K562 (cell line): ENCODE measurements at regions not wholly inside any gene's neighbourhood (a gene's known extent, or its start where the extent isn't known, plus 50 kb on each side); places are given as distances from the start of the nearest gene placed in this dataset.

Experiments
- ATAC-seq: fragments of 200-7000 bp; cut with Tn5 transposase; 3 replicates; pipeline ENCODE4 v1.9.1; 2020; ENCODE audit warnings: moderate library complexity
- BruUV-seq: library from RNA; stranded (reverse); fragments of 400-500 nt; replicated peaks from 2 replicates; lab custom pipeline; 2021; lab: Mats Ljungman, UMichigan
- CTCF ChIA-PET: fragments of 300-600 bp; formaldehyde crosslinking; extraction: SDS; loops from one replicate; lab custom pipeline; 2021; ENCODE audit warnings: low intra/inter-chr PET ratio; lab: Yijun Ruan, JAX
- POLR2A ChIA-PET: fragments of 300-600, 350-650 bp; sonication (Branson Sonifier 250); formaldehyde crosslinking; extraction: SDS; loops from one replicate; lab custom pipeline; 2021; ENCODE audit warnings: antibody characterized with exemption, inconsistent platforms; lab: Yijun Ruan, JAX
- DNase-seq, 4 experiments: peaks; one replicate each; pipeline versions ENCODE4 v3.0.0 to v3.0.0-alpha.2; 2011 to 2018; ENCODE audit warnings: low spot score in 3 of 4, mixed read lengths in 3 of 4; ENCODE audit errors: extremely low read depth in 1 of 4
- FAIRE-seq: peaks from 2 replicates; lab custom pipeline; 2011; peaks lifted over from hg19 to GRCh38; lab: Jason Lieb, UNC
- H2AFZ ChIP-seq: 2 replicates; pipeline ENCODE4 v1.6.0; 2011; ENCODE audit warnings: low read depth, low read length, control low read depth, inconsistent platforms
- H3K27ac ChIP-seq: fragments of 200-600 bp; 3 replicates; pipeline ENCODE4 v1.8.0; 2011; ENCODE audit warnings: low read depth, mild to moderate bottlenecking, control low read depth, inconsistent platforms, low read length, moderate library complexity, mixed read lengths; ENCODE audit errors: extremely low read depth
- H3K27me3 ChIP-seq, 2 experiments: fragments of 300-600 bp in 1 of 2; 2 replicates in 1 of 2; 3 replicates in 1 of 2; pipeline versions ENCODE4 v1.6.0 to v1.8.0; 2011; ENCODE audit warnings: inconsistent platforms in 2 of 2, low read length in 2 of 2, mild to moderate bottlenecking in 1 of 2, mixed read lengths in 1 of 2, moderate library complexity in 1 of 2; ENCODE audit not compliant: control insufficient read depth in 2 of 2, insufficient read depth in 2 of 2
- H3K36me3 ChIP-seq: fragments of 300-600 bp; 3 replicates; pipeline ENCODE4 v1.8.0; 2011; ENCODE audit warnings: mild to moderate bottlenecking, low read length, inconsistent platforms; ENCODE audit not compliant: control insufficient read depth, insufficient read depth
- H3K4me1 ChIP-seq, 2 experiments: fragments of 200-600 bp in 1 of 2; replicated peaks in 1 of 2; 2 replicates in 1 of 2; 3 replicates in 1 of 2; pipeline versions ENCODE4 v1.5.1 to v1.8.0; 2011; ENCODE audit warnings: inconsistent platforms in 2 of 2, low read length in 2 of 2, mild to moderate bottlenecking in 1 of 2, mixed read lengths in 1 of 2, moderate library complexity in 1 of 2; ENCODE audit not compliant: control insufficient read depth in 2 of 2, insufficient read depth in 2 of 2
- H3K4me2 ChIP-seq: 2 replicates; pipeline ENCODE4 v1.6.1; 2011; ENCODE audit warnings: low read length, control low read depth, inconsistent platforms, mixed read lengths; ENCODE audit not compliant: insufficient read depth
- H3K4me3 ChIP-seq: fragments of 200-600 bp; sonication (generic), shearing (Covaris generic); 2 replicates; pipeline ENCODE4 v1.5.1; 2016; ENCODE audit warnings: control low read depth, inconsistent platforms
- H3K79me2 ChIP-seq: fragments of 200-600 bp; 3 replicates; pipeline ENCODE4 v1.8.0; 2011; ENCODE audit warnings: low read length, inconsistent platforms; ENCODE audit not compliant: control insufficient read depth, insufficient read depth
- H3K9ac ChIP-seq, 2 experiments: 2 replicates each; pipeline versions ENCODE4 v1.6.0 to v1.6.1; 2011; ENCODE audit warnings: low read depth in 2 of 2, low read length in 2 of 2, control low read depth in 1 of 2, inconsistent platforms in 1 of 2, mild to moderate bottlenecking in 1 of 2, mixed read lengths in 1 of 2; ENCODE audit not compliant: insufficient read depth in 1 of 2
- H3K9me1 ChIP-seq: one replicate; pipeline ENCODE4 v1.6.0; 2011; ENCODE audit warnings: inconsistent platforms, mild to moderate bottlenecking, low read length, moderate library complexity; ENCODE audit not compliant: control insufficient read depth, insufficient read depth
- H3K9me3 ChIP-seq: replicated peaks from 2 replicates; pipeline ENCODE4 v1.5.1; 2011; ENCODE audit warnings: low read depth, low read length, inconsistent platforms; ENCODE audit not compliant: control insufficient read depth, insufficient read depth
- H4K20me1 ChIP-seq: replicated peaks from 2 replicates; pipeline ENCODE4 v1.6.1; 2011; ENCODE audit warnings: low read length, inconsistent platforms, mixed read lengths; ENCODE audit not compliant: control insufficient read depth, insufficient read depth
- CEBPB ChIP-seq: fragments of 450-650 bp; IDR thresholded peaks from 2 replicates; pipeline ENCODE4 v1.6.1; 2016; ENCODE audit warnings: missing genetic modification characterization, missing compliant biosample characterization
- FUS ChIP-seq: fragments of 200-400 bp; formaldehyde crosslinking; optimal IDR thresholded peaks from 2 replicates; pipeline ENCODE3; 2017; ENCODE audit warnings: low read depth, low read length
- HMGN3 ChIP-seq: IDR thresholded peaks from 2 replicates; pipeline ENCODE4 v1.6.1; 2011; ENCODE audit warnings: borderline replicate concordance, low read depth, mild to moderate bottlenecking, mixed read lengths, low read length; ENCODE audit not compliant: insufficient read length; ENCODE audit errors: extremely low read depth
- LEF1 ChIP-seq: fragments of 450-650 bp; IDR thresholded peaks from 2 replicates; pipeline ENCODE4 v1.6.1; 2016; ENCODE audit warnings: mild to moderate bottlenecking
- MBD2 ChIP-seq: sonication (generic); IDR thresholded peaks from 2 replicates; pipeline ENCODE4 v1.6.1; 2016; ENCODE audit warnings: low read depth, borderline replicate concordance
- MYNN ChIP-seq, 2 experiments: sonication (generic); formaldehyde crosslinking in 1 of 2; IDR thresholded peaks; 2 replicates each; pipeline versions ENCODE4 v1.5.0 to v1.6.1; 2016 to 2020; ENCODE audit warnings: antibody characterized with exemption in 1 of 2, missing genetic modification reagents in 1 of 2
- NRF1 ChIP-seq, 2 experiments: fragments of 450-650 bp; IDR thresholded peaks in 1 of 2; conservative IDR thresholded peaks in 1 of 2; 2 replicates each; pipeline ENCODE4 v1.6.1; 2014; ENCODE audit warnings: mild to moderate bottlenecking in 2 of 2
- TCF7L2 ChIP-seq: fragments of 150-350 bp; IDR thresholded peaks from 2 replicates; pipeline ENCODE4 v1.6.1; 2016; ENCODE audit warnings: low read depth, mild to moderate bottlenecking, low read length, moderate library complexity
- YBX1 ChIP-seq: fragments of 450-650 bp; IDR thresholded peaks from 2 replicates; pipeline ENCODE4 v1.7.1; 2016; ENCODE audit warnings: mild to moderate bottlenecking
- ZNF165 ChIP-seq: fragments of 250-450 bp; sonication (Bioruptor Pico); IDR thresholded peaks from 2 replicates; pipeline ENCODE4 v1.4.0; 2020; ENCODE audit warnings: borderline replicate concordance
- ZNF212 ChIP-seq: fragments of 450-650 bp; formaldehyde crosslinking; IDR thresholded peaks from 2 replicates; pipeline ENCODE4 v1.4.0; 2020; ENCODE audit warnings: mild to moderate bottlenecking
- ZNF57 ChIP-seq: fragments of 450-650 bp; formaldehyde crosslinking; IDR thresholded peaks from 2 replicates; pipeline ENCODE4 v1.4.0; 2020; ENCODE audit warnings: mild to moderate bottlenecking, moderate library complexity
- ZNF589 ChIP-seq: fragments of 200-800 bp; sonication (Bioruptor generic); IDR thresholded peaks from 2 replicates; pipeline ENCODE4 v1.6.1; 2016; ENCODE audit warnings: low read depth, missing genetic modification characterization, missing compliant biosample characterization
- WGBS: fragments of 100-300 bp; shearing (Covaris generic); methylation state at CpG from one replicate; pipeline ENCODE4 v1.1.6; 2016; ENCODE audit warnings: low coverage, mixed read lengths; ENCODE audit not compliant: insufficient coverage; ENCODE audit errors: missing lambda C conversion rate; 5-methylcytosine and 5-hydroxymethylcytosine counted together
- in situ Hi-C: fragments of 300-500 bp; cut with MboI; formaldehyde crosslinking; loops from 4 replicates; pipeline ENCODE4 v1.15.0; 2018; ENCODE audit warnings: inconsistent platforms, mixed read lengths
- intact Hi-C: fragments of 100-400 bp; cut with micrococcal nuclease; formaldehyde crosslinking; loops from 2 replicates; pipeline ENCODE4 v1.14.2; 2022
- TF ChIP-seq, protein P1 (sequence below): fragments of 200-400 bp; formaldehyde crosslinking; IDR thresholded peaks from 2 replicates; pipeline ENCODE4 v1.6.1; 2017; ENCODE audit warnings: mild to moderate bottlenecking, low read depth, low read length, moderate library complexity
- TF ChIP-seq, protein P2 (sequence below): fragments of 450-650 bp; IDR thresholded peaks from 2 replicates; pipeline ENCODE4 v1.6.1; 2016; ENCODE audit warnings: borderline replicate concordance

DNA sequence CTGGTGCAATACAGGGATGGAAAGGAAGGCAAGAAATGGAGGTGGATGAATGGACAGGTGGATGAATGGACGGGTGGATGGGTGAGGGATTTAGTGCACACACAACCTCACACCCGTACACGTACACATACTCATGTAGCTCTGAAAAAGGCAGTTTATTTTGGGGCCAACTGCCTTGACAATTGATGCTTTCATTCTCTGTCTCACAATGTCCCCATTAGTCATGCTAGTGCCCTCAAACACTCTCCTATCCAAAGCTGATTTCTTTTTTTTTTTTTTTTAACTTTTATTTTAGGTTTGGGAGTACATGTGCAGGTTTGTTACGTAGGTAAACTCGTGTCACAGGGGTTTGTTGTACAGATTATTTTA is 495.0 kb downstream of the DMAC1 start:
- Histone ChIP-seq H3K27ac (no peak overlapping the region), H3K36me3 (no peaks in the 10 kb centered on the region), H3K9ac (no peak overlapping the region), H3K4me2 (no peak overlapping the region), H3K9me1 (no peaks in the 10 kb centered on the region), H3K4me3 (no peak overlapping the region), H3K79me2 (no peaks in the 10 kb centered on the region), H3K27me3 (no peaks in the 10 kb centered on the region), H3K9me3 (no peaks in the 10 kb centered on the region), H3K4me1 (no peaks in the 10 kb centered on the region), H2AFZ (no peak overlapping the region), H4K20me1 (no peaks in the 10 kb centered on the region)
- ChIA-PET POLR2A (no interaction called here), CTCF (no interaction called here)
- intact Hi-C loops (no loop called here), in situ Hi-C loops (no loop called here)
- DNase-seq (no peak), ATAC-seq (no peak), FAIRE-seq (no peak)
- 0% methylated on average over 4 of the region's 5 CpGs for WGBS
- no peak for TF ChIP-seq HMGN3
- TF ChIP-seq, protein P1, sequence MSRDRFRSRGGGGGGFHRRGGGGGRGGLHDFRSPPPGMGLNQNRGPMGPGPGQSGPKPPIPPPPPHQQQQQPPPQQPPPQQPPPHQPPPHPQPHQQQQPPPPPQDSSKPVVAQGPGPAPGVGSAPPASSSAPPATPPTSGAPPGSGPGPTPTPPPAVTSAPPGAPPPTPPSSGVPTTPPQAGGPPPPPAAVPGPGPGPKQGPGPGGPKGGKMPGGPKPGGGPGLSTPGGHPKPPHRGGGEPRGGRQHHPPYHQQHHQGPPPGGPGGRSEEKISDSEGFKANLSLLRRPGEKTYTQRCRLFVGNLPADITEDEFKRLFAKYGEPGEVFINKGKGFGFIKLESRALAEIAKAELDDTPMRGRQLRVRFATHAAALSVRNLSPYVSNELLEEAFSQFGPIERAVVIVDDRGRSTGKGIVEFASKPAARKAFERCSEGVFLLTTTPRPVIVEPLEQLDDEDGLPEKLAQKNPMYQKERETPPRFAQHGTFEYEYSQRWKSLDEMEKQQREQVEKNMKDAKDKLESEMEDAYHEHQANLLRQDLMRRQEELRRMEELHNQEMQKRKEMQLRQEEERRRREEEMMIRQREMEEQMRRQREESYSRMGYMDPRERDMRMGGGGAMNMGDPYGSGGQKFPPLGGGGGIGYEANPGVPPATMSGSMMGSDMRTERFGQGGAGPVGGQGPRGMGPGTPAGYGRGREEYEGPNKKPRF = no peak
- TF ChIP-seq MBD2 = no peak
- no peak for TF ChIP-seq NRF1 (conservative IDR thresholded peaks at IDR 0.05 in 1 of 2, IDR thresholded peaks at IDR 0.05 in 1 of 2)
- TF ChIP-seq ZNF165 (CRISPR knock-in tag) = no peak
- TF ChIP-seq YBX1 = no peak
- TF ChIP-seq MYNN (IDR thresholded peaks at IDR 0.05) = no peak
- TF ChIP-seq MYNN (CRISPR knock-in tag; IDR thresholded peaks at IDR 0.05) = no peak
- no peak for TF ChIP-seq FUS
- TF ChIP-seq ZNF589 (CRISPR knock-in tag) = no peak
- TF ChIP-seq LEF1 = no peak
- no peak for TF ChIP-seq CEBPB (tag)
- no peak for TF ChIP-seq TCF7L2
- TF ChIP-seq, protein P2, sequence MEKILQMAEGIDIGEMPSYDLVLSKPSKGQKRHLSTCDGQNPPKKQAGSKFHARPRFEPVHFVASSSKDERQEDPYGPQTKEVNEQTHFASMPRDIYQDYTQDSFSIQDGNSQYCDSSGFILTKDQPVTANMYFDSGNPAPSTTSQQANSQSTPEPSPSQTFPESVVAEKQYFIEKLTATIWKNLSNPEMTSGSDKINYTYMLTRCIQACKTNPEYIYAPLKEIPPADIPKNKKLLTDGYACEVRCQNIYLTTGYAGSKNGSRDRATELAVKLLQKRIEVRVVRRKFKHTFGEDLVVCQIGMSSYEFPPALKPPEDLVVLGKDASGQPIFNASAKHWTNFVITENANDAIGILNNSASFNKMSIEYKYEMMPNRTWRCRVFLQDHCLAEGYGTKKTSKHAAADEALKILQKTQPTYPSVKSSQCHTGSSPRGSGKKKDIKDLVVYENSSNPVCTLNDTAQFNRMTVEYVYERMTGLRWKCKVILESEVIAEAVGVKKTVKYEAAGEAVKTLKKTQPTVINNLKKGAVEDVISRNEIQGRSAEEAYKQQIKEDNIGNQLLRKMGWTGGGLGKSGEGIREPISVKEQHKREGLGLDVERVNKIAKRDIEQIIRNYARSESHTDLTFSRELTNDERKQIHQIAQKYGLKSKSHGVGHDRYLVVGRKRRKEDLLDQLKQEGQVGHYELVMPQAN = no peak
- TF ChIP-seq ZNF212 (CRISPR knock-in tag) = no peak
- no peak for TF ChIP-seq ZNF57 (CRISPR knock-in tag)
- no TSS peak for BruUV-seq
